ENCODE measurements at regions not wholly inside any gene's neighbourhood (a gene's known extent, or its start where the extent isn't known, plus 50 kb on each side); places are given as distances from the start of the nearest gene placed in this dataset.

DNA sequence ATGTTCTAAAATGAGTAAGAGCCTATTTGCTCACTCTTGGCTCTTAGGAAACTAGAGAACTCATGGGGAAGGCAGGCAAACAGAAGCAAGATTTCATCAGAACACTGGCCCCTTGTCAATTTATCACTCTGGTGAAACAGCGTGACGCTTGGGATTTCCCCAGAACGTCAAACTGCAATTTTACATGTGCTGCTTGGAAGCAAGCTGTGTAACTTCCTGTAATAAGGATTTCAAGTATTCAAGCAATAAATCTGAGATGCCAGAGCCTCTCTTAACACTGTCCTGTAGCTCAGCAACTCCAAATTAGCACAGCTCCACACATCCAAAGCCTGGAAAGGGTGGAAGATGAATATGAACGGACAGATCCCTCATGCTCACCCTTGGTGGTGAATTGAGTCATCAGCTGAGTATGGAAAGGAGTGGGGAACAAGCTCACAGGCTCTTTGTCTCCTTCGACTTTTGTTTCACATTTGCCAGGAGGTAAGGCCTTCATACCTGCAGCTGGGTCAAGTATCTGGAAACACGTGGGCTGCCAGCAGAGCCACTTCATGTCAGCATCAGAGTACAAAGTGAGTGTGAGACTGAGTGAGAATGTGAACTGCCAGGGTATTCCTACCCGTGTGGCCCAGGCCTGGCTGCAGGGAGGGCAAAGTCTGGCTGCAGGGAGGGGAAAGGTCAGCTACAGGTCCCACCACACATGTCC is 140.4 kb upstream of the NAMPT start:
- no peak for TF ChIP-seq CREB1 (IDR thresholded peaks at IDR 0.05; ENCODE audit: low read depth)
- TF ChIP-seq RAD21 (IDR thresholded peaks at IDR 0.05; ENCODE audit: low read depth) = no peak
- TF ChIP-seq EGR1 (IDR thresholded peaks at IDR 0.05) = no peak
- TF ChIP-seq CEBPB (IDR thresholded peaks at IDR 0.05) = no peak
- TF ChIP-seq YY1 (IDR thresholded peaks at IDR 0.05; ENCODE audit: low read depth) = no peak
- no peak for TF ChIP-seq EP300 (IDR thresholded peaks at IDR 0.05; ENCODE audit: borderline replicate concordance)
- TF ChIP-seq TEAD4 (IDR thresholded peaks at IDR 0.05) = no peak
- no peak for TF ChIP-seq FOXM1 (IDR thresholded peaks at IDR 0.05; ENCODE audit: borderline replicate concordance, low read depth)

DNA sequence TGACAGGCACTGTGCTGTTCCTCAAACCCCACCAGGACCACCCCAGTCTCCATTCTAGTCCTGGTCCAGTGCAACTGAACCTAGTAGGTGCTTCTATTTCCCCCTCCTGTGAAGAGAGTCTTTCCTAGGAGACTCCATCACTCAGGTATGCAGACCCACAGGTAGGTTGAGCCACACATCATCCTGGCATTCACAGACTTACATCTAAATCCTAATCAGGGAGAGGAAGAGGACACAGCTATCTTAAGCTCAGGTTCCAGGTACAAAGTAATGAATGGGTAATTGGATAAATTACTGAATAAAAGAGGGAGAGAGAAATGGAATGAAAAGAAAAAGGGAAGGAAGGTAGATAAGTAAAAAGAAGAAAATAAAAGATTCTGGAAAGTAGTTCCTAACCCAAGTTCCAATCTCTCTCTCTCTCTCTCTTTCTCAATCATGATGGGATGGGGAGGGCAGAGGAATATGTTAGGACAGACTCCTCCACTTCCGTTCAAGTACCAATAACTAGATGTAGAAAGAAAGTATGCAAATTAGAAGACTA is 139.8 kb upstream of the NAMPT start:
- TF ChIP-seq CREB1 (IDR thresholded peaks at IDR 0.05; ENCODE audit: low read depth) (no peak), TEAD4 (IDR thresholded peaks at IDR 0.05) (no peak), TCF12 (IDR thresholded peaks at IDR 0.05; ENCODE audit: low read depth) (no peak), CEBPB (IDR thresholded peaks at IDR 0.05) (no peak), FOXM1 (IDR thresholded peaks at IDR 0.05; ENCODE audit: borderline replicate concordance, low read depth) (no peak), YY1 (IDR thresholded peaks at IDR 0.05; ENCODE audit: low read depth) (no peak), TAF1 (IDR thresholded peaks at IDR 0.05; ENCODE audit: low read depth) (no peak), RAD21 (IDR thresholded peaks at IDR 0.05; ENCODE audit: low read depth) (no peak), EP300 (IDR thresholded peaks at IDR 0.05; ENCODE audit: borderline replicate concordance) (no peak), NFIC (IDR thresholded peaks at IDR 0.05) (no peak)
- TF ChIP-seq, protein P1, sequence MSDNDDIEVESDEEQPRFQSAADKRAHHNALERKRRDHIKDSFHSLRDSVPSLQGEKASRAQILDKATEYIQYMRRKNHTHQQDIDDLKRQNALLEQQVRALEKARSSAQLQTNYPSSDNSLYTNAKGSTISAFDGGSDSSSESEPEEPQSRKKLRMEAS (IDR thresholded peaks at IDR 0.05) = no peak
- TF ChIP-seq, protein P2, sequence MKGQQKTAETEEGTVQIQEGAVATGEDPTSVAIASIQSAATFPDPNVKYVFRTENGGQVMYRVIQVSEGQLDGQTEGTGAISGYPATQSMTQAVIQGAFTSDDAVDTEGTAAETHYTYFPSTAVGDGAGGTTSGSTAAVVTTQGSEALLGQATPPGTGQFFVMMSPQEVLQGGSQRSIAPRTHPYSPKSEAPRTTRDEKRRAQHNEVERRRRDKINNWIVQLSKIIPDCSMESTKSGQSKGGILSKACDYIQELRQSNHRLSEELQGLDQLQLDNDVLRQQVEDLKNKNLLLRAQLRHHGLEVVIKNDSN (IDR thresholded peaks at IDR 0.05) = no peak

DNA sequence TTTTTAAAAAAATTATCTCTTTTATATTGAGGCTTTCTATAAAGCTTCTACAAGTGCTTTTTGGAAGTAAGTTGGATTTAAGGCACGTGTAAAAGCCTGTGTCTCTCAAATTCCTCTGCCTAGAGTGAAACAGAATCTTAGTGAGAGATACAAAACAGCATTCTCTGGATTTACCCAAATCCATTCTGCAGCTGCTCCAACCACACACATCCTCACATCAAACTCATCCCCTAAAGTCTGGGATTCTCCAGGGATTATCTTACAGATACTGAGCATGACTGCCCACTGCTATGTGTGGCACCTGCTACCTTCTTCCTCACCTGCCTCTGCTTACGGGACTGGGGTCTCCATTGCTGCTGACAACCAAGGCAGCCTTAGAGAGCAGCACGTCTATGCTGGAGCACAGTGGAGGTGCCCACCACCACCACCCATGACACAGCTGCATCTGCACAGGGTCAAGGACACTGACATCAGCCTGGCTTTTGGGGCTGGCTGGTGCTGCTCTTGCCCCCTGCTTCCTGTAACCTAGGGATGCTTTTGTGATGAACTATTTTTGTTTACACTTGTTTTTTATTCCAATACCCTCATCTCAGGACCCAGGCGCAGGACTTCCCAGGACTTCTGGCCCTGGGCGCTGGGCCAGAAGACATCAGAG is 139.2 kb upstream of the NAMPT start:
- TF ChIP-seq YY1 (IDR thresholded peaks at IDR 0.05; ENCODE audit: low read depth) (no peak), EGR1 (IDR thresholded peaks at IDR 0.05) (no peak), RAD21 (IDR thresholded peaks at IDR 0.05; ENCODE audit: low read depth) (no peak), ZBTB7A (IDR thresholded peaks at IDR 0.05; ENCODE audit: low read depth) (no peak), TAF1 (IDR thresholded peaks at IDR 0.05; ENCODE audit: low read depth) (no peak), TEAD4 (IDR thresholded peaks at IDR 0.05) (no peak), CEBPB (IDR thresholded peaks at IDR 0.05) (no peak), EP300 (IDR thresholded peaks at IDR 0.05; ENCODE audit: borderline replicate concordance) (no peak), FOXM1 (IDR thresholded peaks at IDR 0.05; ENCODE audit: borderline replicate concordance, low read depth) (no peak), TCF12 (IDR thresholded peaks at IDR 0.05; ENCODE audit: low read depth) (no peak), NFIC (IDR thresholded peaks at IDR 0.05) (no peak), CREB1 (IDR thresholded peaks at IDR 0.05; ENCODE audit: low read depth) (no peak)
- TF ChIP-seq, protein P2 (IDR thresholded peaks at IDR 0.05) = no peak
- TF ChIP-seq, protein P1 (IDR thresholded peaks at IDR 0.05) = no peak
- TF ChIP-seq, protein P3, sequence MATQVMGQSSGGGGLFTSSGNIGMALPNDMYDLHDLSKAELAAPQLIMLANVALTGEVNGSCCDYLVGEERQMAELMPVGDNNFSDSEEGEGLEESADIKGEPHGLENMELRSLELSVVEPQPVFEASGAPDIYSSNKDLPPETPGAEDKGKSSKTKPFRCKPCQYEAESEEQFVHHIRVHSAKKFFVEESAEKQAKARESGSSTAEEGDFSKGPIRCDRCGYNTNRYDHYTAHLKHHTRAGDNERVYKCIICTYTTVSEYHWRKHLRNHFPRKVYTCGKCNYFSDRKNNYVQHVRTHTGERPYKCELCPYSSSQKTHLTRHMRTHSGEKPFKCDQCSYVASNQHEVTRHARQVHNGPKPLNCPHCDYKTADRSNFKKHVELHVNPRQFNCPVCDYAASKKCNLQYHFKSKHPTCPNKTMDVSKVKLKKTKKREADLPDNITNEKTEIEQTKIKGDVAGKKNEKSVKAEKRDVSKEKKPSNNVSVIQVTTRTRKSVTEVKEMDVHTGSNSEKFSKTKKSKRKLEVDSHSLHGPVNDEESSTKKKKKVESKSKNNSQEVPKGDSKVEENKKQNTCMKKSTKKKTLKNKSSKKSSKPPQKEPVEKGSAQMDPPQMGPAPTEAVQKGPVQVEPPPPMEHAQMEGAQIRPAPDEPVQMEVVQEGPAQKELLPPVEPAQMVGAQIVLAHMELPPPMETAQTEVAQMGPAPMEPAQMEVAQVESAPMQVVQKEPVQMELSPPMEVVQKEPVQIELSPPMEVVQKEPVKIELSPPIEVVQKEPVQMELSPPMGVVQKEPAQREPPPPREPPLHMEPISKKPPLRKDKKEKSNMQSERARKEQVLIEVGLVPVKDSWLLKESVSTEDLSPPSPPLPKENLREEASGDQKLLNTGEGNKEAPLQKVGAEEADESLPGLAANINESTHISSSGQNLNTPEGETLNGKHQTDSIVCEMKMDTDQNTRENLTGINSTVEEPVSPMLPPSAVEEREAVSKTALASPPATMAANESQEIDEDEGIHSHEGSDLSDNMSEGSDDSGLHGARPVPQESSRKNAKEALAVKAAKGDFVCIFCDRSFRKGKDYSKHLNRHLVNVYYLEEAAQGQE (IDR thresholded peaks at IDR 0.05; ENCODE audit: low read depth) = no peak

DNA sequence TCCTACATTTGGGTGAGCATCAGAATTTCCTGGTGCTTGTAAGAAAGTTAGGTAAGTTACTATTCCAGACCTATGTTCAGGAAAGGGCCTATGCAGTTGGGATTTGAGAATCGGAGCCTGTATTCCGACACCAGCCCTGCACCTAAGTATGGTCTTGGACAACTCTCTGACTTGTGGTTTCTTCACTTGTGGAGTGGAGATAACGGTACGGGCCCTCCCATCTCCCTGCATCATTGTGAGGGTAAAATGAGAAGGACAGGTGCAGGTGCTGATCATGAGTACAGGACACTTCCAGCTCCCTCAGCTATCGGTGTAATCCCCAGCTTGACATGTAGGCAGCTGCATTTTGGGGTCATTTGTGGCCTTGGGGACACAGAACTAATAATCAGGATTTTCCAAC is 138.3 kb upstream of the NAMPT start:
- no peak for TF ChIP-seq FOXM1 (IDR thresholded peaks at IDR 0.05; ENCODE audit: borderline replicate concordance, low read depth)
- TF ChIP-seq EP300 (IDR thresholded peaks at IDR 0.05; ENCODE audit: borderline replicate concordance) = no peak
- TF ChIP-seq, protein P2 (IDR thresholded peaks at IDR 0.05) = no peak
- TF ChIP-seq YY1 (IDR thresholded peaks at IDR 0.05; ENCODE audit: low read depth) = no peak
- no peak for TF ChIP-seq NFIC (IDR thresholded peaks at IDR 0.05)
- no peak for TF ChIP-seq EGR1 (IDR thresholded peaks at IDR 0.05)
- no peak for TF ChIP-seq ZBTB7A (IDR thresholded peaks at IDR 0.05; ENCODE audit: low read depth)
- TF ChIP-seq CEBPB (IDR thresholded peaks at IDR 0.05) = no peak
- TF ChIP-seq, protein P3 (IDR thresholded peaks at IDR 0.05; ENCODE audit: low read depth) = no peak
- TF ChIP-seq CREB1 (IDR thresholded peaks at IDR 0.05; ENCODE audit: low read depth) = no peak
- no peak for TF ChIP-seq TCF12 (IDR thresholded peaks at IDR 0.05; ENCODE audit: low read depth)
- TF ChIP-seq, protein P1 (IDR thresholded peaks at IDR 0.05) = no peak
